ENCODE measurements at regions not wholly inside any gene's neighbourhood (a gene's known extent, or its start where the extent isn't known, plus 50 kb on each side); places are given as distances from the start of the nearest gene placed in this dataset.

DNA sequence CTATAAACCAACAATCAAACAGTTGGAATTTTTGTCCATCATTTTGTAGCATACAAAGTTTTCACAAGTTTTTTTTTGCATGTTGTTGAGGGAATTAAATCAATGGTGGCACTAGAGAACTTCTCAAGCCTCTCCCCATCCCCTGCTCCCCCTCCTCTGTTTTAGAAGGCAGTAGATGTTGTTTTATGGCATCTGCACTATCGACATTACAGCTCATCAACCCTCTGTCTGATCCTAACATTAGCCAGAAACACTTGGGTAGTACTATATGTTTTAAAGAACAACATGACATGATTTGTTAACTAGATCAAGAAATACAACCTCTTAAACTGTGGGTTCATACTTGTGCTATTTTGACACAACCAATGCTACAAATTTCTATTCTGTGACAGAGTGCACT lies 306.5 kb upstream of the NR5A2 start:
- H3K4me3 ChIP-seq (ENCODE audit: low read depth, low read length) = no peak overlapping the region
- TF ChIP-seq, protein P1, sequence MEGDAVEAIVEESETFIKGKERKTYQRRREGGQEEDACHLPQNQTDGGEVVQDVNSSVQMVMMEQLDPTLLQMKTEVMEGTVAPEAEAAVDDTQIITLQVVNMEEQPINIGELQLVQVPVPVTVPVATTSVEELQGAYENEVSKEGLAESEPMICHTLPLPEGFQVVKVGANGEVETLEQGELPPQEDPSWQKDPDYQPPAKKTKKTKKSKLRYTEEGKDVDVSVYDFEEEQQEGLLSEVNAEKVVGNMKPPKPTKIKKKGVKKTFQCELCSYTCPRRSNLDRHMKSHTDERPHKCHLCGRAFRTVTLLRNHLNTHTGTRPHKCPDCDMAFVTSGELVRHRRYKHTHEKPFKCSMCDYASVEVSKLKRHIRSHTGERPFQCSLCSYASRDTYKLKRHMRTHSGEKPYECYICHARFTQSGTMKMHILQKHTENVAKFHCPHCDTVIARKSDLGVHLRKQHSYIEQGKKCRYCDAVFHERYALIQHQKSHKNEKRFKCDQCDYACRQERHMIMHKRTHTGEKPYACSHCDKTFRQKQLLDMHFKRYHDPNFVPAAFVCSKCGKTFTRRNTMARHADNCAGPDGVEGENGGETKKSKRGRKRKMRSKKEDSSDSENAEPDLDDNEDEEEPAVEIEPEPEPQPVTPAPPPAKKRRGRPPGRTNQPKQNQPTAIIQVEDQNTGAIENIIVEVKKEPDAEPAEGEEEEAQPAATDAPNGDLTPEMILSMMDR (IDR thresholded peaks at IDR 0.05; ENCODE audit: low read depth, low read length, missing control alignments) = no peak
- no peak for DNase-seq (ENCODE audit: low read depth)
- in situ Hi-C loops (cut with HindIII; ENCODE audit: low sequenced_read_pairs) = no loop called here

GRCh38 chr1:199723250-199723956 lies 304.1 kb upstream of the NR5A2 start:
- DNase-seq (ENCODE audit: low read depth) = no peak
- in situ Hi-C loops (cut with HindIII; ENCODE audit: low sequenced_read_pairs) = no loop called here
- TF ChIP-seq, protein P1 (IDR thresholded peaks at IDR 0.05; ENCODE audit: low read depth, low read length, missing control alignments) = no peak
- H3K4me3 ChIP-seq (ENCODE audit: low read depth, low read length) = no peak overlapping the region

- in situ Hi-C loops (cut with HindIII; ENCODE audit: low sequenced_read_pairs) = no loop called here
- TF ChIP-seq, protein P1 (IDR thresholded peaks at IDR 0.05; ENCODE audit: low read depth, low read length, missing control alignments) = no peak
- DNase-seq (ENCODE audit: low read depth) = no peak
- no peak overlapping the region for H3K4me3 ChIP-seq (ENCODE audit: low read depth, low read length)
These were observed 303.5 kb upstream of the NR5A2 start for GRCh38 chr1:199724049-199724448.

DNA sequence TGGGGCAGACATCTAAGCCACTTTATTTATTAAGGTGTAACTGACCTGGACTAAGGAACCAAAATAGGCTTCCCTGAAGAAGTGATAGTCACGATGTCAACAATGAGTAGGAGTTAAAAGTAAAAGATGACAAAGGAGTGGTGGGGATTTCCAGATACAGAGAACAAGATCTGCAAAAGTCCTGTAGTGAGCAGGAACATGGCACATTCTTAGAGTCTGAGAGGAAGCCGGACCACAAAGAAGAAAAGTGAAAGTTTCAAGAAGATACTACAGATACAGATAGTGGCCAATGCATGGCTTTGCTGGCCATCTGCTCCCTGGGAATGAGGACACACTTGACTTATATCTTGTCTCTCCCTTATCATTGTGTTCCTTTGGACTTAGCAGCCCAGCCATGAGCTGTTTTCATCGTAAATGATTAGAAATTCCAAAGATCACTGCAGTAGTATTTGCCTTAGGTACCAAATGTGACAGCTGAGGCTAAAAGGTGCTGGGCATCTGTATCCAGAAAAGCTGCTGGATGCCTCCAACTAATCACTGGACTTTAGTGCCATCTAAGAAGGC lies 302.4 kb upstream of the NR5A2 start:
- H3K4me3 ChIP-seq (ENCODE audit: low read depth, low read length) = no peak overlapping the region
- in situ Hi-C loops (cut with HindIII; ENCODE audit: low sequenced_read_pairs) = no loop called here
- no peak for DNase-seq (ENCODE audit: low read depth)
- TF ChIP-seq, protein P1 (IDR thresholded peaks at IDR 0.05; ENCODE audit: low read depth, low read length, missing control alignments) = no peak

- DNase-seq (ENCODE audit: low read depth) = no peak
- in situ Hi-C loops (cut with HindIII; ENCODE audit: low sequenced_read_pairs) = no loop called here
- no peak overlapping the region for H3K4me3 ChIP-seq (ENCODE audit: low read depth, low read length)
- TF ChIP-seq, protein P1 (IDR thresholded peaks at IDR 0.05; ENCODE audit: low read depth, low read length, missing control alignments) = no peak
These were observed 299.8 kb upstream of the NR5A2 start for GRCh38 chr1:199727682-199728081.

- H3K4me3 ChIP-seq (ENCODE audit: low read depth, low read length) = no peak overlapping the region
- in situ Hi-C loops (cut with HindIII; ENCODE audit: low sequenced_read_pairs) = no loop called here
- no peak for DNase-seq (ENCODE audit: low read depth)
- TF ChIP-seq, protein P1 (IDR thresholded peaks at IDR 0.05; ENCODE audit: low read depth, low read length, missing control alignments) = no peak
These were observed 299.2 kb upstream of the NR5A2 start for GRCh38 chr1:199728345-199728744.
